HT1080 (cell line): ENCODE measurements at regions not wholly inside any gene's neighbourhood (a gene's known extent, or its start where the extent isn't known, plus 50 kb on each side); places are given as distances from the start of the nearest gene placed in this dataset.

ENCODE experiments used
- DNase-seq: peaks from one replicate; pipeline ENCODE4 v3.0.0-alpha.2; 2015; ENCODE audit warnings: low read depth

GRCh38 chr7:110372685-110373084 is 718.2 kb upstream of the LRRN3 start:
- no peak for DNase-seq

GRCh38 chr7:110373416-110373815 is 717.5 kb upstream of the LRRN3 start:
- DNase-seq = no peak

- DNase-seq = no peak
Observed at GRCh38 chr7:110373859-110374258, 717.1 kb upstream of the LRRN3 start.

- no peak for DNase-seq
Observed at GRCh38 chr7:110375068-110375467, 715.9 kb upstream of the LRRN3 start.

GRCh38 chr7:110382736-110383135 is 708.2 kb upstream of the LRRN3 start:
- no peak for DNase-seq

GRCh38 chr7:110386006-110386405 is 704.9 kb upstream of the LRRN3 start:
- DNase-seq = peak; percentile 30

- peak; percentile 91 for DNase-seq
Observed at GRCh38 chr7:110386913-110387312, 704.0 kb upstream of the LRRN3 start.

- DNase-seq = no peak
Observed at GRCh38 chr7:110387689-110388088, 703.2 kb upstream of the LRRN3 start.

- no peak for DNase-seq
Observed at GRCh38 chr7:110388457-110388856, 702.5 kb upstream of the LRRN3 start.

GRCh38 chr7:110396021-110396420 is 694.9 kb upstream of the LRRN3 start:
- no peak for DNase-seq

- peak; percentile 41 for DNase-seq
Observed at GRCh38 chr7:110397927-110398660, 692.8 kb upstream of the LRRN3 start.

GRCh38 chr7:110399421-110399820 is 691.5 kb upstream of the LRRN3 start:
- DNase-seq = no peak

- no peak for DNase-seq
Observed at GRCh38 chr7:110400411-110400810, 690.5 kb upstream of the LRRN3 start.

- no peak for DNase-seq
Observed at GRCh38 chr7:110407242-110407641, 683.7 kb upstream of the LRRN3 start.

GRCh38 chr7:110407706-110408105 is 683.2 kb upstream of the LRRN3 start:
- DNase-seq = no peak

- DNase-seq = no peak
Observed at GRCh38 chr7:110412614-110413013, 678.3 kb upstream of the LRRN3 start.

- no peak for DNase-seq
Observed at GRCh38 chr7:110413038-110413437, 677.9 kb upstream of the LRRN3 start.

GRCh38 chr7:110417611-110418010 is 673.3 kb upstream of the LRRN3 start:
- DNase-seq = no peak

- DNase-seq = no peak
Observed at GRCh38 chr7:110418659-110419280, 672.2 kb upstream of the LRRN3 start.

- no peak for DNase-seq
Observed at GRCh38 chr7:110420788-110421187, 670.1 kb upstream of the LRRN3 start.

GRCh38 chr7:110421490-110422241 is 669.3 kb upstream of the LRRN3 start:
- DNase-seq = no peak

GRCh38 chr7:110432061-110432553 is 658.8 kb upstream of the LRRN3 start:
- no peak for DNase-seq
